ENCODE measurements at regions not wholly inside any gene's neighbourhood (a gene's known extent, or its start where the extent isn't known, plus 50 kb on each side); places are given as distances from the start of the nearest gene placed in this dataset.

- DNase-seq, result no peak
- no peak overlapping the region for H3K4me3 Mint-ChIP-seq (ENCODE audit: low read depth, unreplicated experiment)
- TF ChIP-seq CTCF (IDR thresholded peaks at IDR 0.05; ENCODE audit: unreplicated experiment), result no peak
- CTCF ChIA-PET, result interaction anchor here (0.6 kb wide), 1 partner anchor 31 kb away, joined by 9 read pairs; no protein-coding TSS in a partner anchor
- H3K27me3 Mint-ChIP-seq (ENCODE audit: unreplicated experiment), result no peaks in the 10 kb centered on the region
- H3K9me3 Mint-ChIP-seq (ENCODE audit: low read depth, unreplicated experiment), result peaks cover 5% of the 10 kb centered on the region
- intact Hi-C loops (cut with micrococcal nuclease; ENCODE audit: unreplicated experiment), result no loop called here
- H3K36me3 Mint-ChIP-seq (ENCODE audit: insufficient read depth, unreplicated experiment), result no peaks in the 10 kb centered on the region
- H3K27ac Mint-ChIP-seq (ENCODE audit: unreplicated experiment), result no peak overlapping the region
- BruUV-seq (replicated peaks), result no TSS peak
- H3K4me1 Mint-ChIP-seq (ENCODE audit: low read depth, unreplicated experiment), result no peaks in the 10 kb centered on the region
Observed at GRCh38 chr2:107502539-107502938, 324.2 kb upstream of the RGPD4 start.

GRCh38 chr2:107511970-107512789 lies 314.5 kb upstream of the RGPD4 start:
- CTCF ChIA-PET, result no interaction called here
- no peaks in the 10 kb centered on the region for H3K36me3 Mint-ChIP-seq (ENCODE audit: insufficient read depth, unreplicated experiment)
- no peaks in the 10 kb centered on the region for H3K4me1 Mint-ChIP-seq (ENCODE audit: low read depth, unreplicated experiment)
- H3K4me3 Mint-ChIP-seq (ENCODE audit: low read depth, unreplicated experiment), result no peak overlapping the region
- no peak for DNase-seq
- H3K27ac Mint-ChIP-seq (ENCODE audit: unreplicated experiment), result no peak overlapping the region
- intact Hi-C loops (cut with micrococcal nuclease; ENCODE audit: unreplicated experiment), result no loop called here
- H3K27me3 Mint-ChIP-seq (ENCODE audit: unreplicated experiment), result no peaks in the 10 kb centered on the region
- no TSS peak for BruUV-seq (replicated peaks)
- peaks cover 11% of the 10 kb centered on the region for H3K9me3 Mint-ChIP-seq (ENCODE audit: low read depth, unreplicated experiment)
- TF ChIP-seq CTCF (IDR thresholded peaks at IDR 0.05; ENCODE audit: unreplicated experiment), result no peak

- no peaks in the 10 kb centered on the region for H3K27me3 Mint-ChIP-seq (ENCODE audit: unreplicated experiment)
- H3K4me3 Mint-ChIP-seq (ENCODE audit: low read depth, unreplicated experiment), result no peak overlapping the region
- H3K9me3 Mint-ChIP-seq (ENCODE audit: low read depth, unreplicated experiment), result peaks cover 22% of the 10 kb centered on the region
- H3K27ac Mint-ChIP-seq (ENCODE audit: unreplicated experiment), result no peak overlapping the region
- H3K36me3 Mint-ChIP-seq (ENCODE audit: insufficient read depth, unreplicated experiment), result no peaks in the 10 kb centered on the region
- H3K4me1 Mint-ChIP-seq (ENCODE audit: low read depth, unreplicated experiment), result no peaks in the 10 kb centered on the region
- CTCF ChIA-PET, result no interaction called here
- no peak for TF ChIP-seq CTCF (IDR thresholded peaks at IDR 0.05; ENCODE audit: unreplicated experiment)
- DNase-seq, result no peak
- BruUV-seq (replicated peaks), result no TSS peak
- intact Hi-C loops (cut with micrococcal nuclease; ENCODE audit: unreplicated experiment), result no loop called here
Observed at GRCh38 chr2:107525406-107525805, 301.3 kb upstream of the RGPD4 start.

- Mint-ChIP-seq H3K4me1 (ENCODE audit: low read depth, unreplicated experiment) (no peaks in the 10 kb centered on the region), H3K4me3 (ENCODE audit: low read depth, unreplicated experiment) (no peak overlapping the region), H3K9me3 (ENCODE audit: low read depth, unreplicated experiment) (peaks cover 17% of the 10 kb centered on the region), H3K36me3 (ENCODE audit: insufficient read depth, unreplicated experiment) (no peaks in the 10 kb centered on the region), H3K27me3 (ENCODE audit: unreplicated experiment) (no peaks in the 10 kb centered on the region), H3K27ac (ENCODE audit: unreplicated experiment) (no peak overlapping the region)
- no peak for DNase-seq
- no peak for TF ChIP-seq CTCF (IDR thresholded peaks at IDR 0.05; ENCODE audit: unreplicated experiment)
- BruUV-seq (replicated peaks), result no TSS peak
- intact Hi-C loops (cut with micrococcal nuclease; ENCODE audit: unreplicated experiment), result no loop called here
- CTCF ChIA-PET, result no interaction called here
Observed at GRCh38 chr2:107529146-107529545, 297.5 kb upstream of the RGPD4 start.
